Liver (tissue), 8 donors: ENCODE measurements at regions not wholly inside any gene's neighbourhood (a gene's known extent, or its start where the extent isn't known, plus 50 kb on each side); places are given as distances from the start of the nearest gene placed in this dataset.
"Not testable (repeated sequence)": the region's sequence is repeated elsewhere in the genome, so short reads cannot be mapped to it uniquely, and the experiment has no call there.

ENCODE experiments used
- DNase-seq: peaks from one replicate; pipeline ENCODE4 v3.0.0-alpha.2; 2017; ENCODE audit warnings: low spot score
- H3K27ac ChIP-seq, 2 donors: one replicate each; pipeline ENCODE4 v1.7.0; 2013; ENCODE audit warnings: inconsistent platforms in 2 of 2, low read length in 2 of 2, control low read depth in 1 of 2, low read depth in 1 of 2, mild to moderate bottlenecking in 1 of 2
- H3K27me3 ChIP-seq, 4 donors: one replicate each; pipeline versions ENCODE4 v1.6.1 to v1.7.0; 2013; ENCODE audit warnings: low read length in 3 of 4, inconsistent platforms in 1 of 4, mild to moderate bottlenecking in 1 of 4, moderate library complexity in 1 of 4; ENCODE audit not compliant: control insufficient read depth in 4 of 4, insufficient read depth in 4 of 4
- H3K36me3 ChIP-seq, 4 donors: one replicate each; pipeline versions ENCODE4 v1.6.1 to v1.7.0; 2013; ENCODE audit warnings: low read length in 3 of 4, mild to moderate bottlenecking in 3 of 4, low read depth in 1 of 4, moderate library complexity in 1 of 4; ENCODE audit not compliant: control insufficient read depth in 4 of 4, insufficient read depth in 3 of 4
- H3K4me1 ChIP-seq, 4 donors: one replicate each; pipeline versions ENCODE4 v1.6.1 to v1.7.0; 2013; ENCODE audit warnings: low read length in 3 of 4, mild to moderate bottlenecking in 3 of 4, moderate library complexity in 1 of 4; ENCODE audit not compliant: control insufficient read depth in 4 of 4, insufficient read depth in 4 of 4
- H3K4me3 ChIP-seq, 3 donors: one replicate each; pipeline versions ENCODE4 v1.6.1 to v1.7.0; 2013; ENCODE audit warnings: low read length in 3 of 3, control low read depth in 1 of 3, low read depth in 1 of 3, mild to moderate bottlenecking in 1 of 3
- H3K9ac ChIP-seq, 2 donors: one replicate each; pipeline ENCODE4 v1.7.0; 2013; ENCODE audit warnings: low read length in 2 of 2, mild to moderate bottlenecking in 2 of 2, moderate library complexity in 2 of 2, control low read depth in 1 of 2, low read depth in 1 of 2
- H3K9me3 ChIP-seq, 4 donors: one replicate each; pipeline versions ENCODE4 v1.6.1 to v1.7.0; 2013; ENCODE audit warnings: low read length in 3 of 4; ENCODE audit not compliant: control insufficient read depth in 4 of 4
- EGR1 ChIP-seq, 2 donors: IDR thresholded peaks; 2 replicates each; pipeline ENCODE4 v1.6.1; 2016 to 2018; ENCODE audit warnings: antibody characterized with exemption in 2 of 2, low read depth in 2 of 2
- FOXA1 ChIP-seq: IDR thresholded peaks from 2 replicates; pipeline ENCODE4 v1.6.1; 2016; ENCODE audit warnings: antibody characterized with exemption
- FOXA2 ChIP-seq: IDR thresholded peaks from 2 replicates; pipeline ENCODE4 v1.6.1; 2016; ENCODE audit warnings: antibody characterized with exemption
- GABPA ChIP-seq, 2 donors: IDR thresholded peaks in 1 of 2; conservative IDR thresholded peaks in 1 of 2; 2 replicates each; pipeline ENCODE4 v1.6.1; 2016; ENCODE audit warnings: antibody characterized with exemption in 2 of 2, mild to moderate bottlenecking in 1 of 2, moderate library complexity in 1 of 2
- HNF4A ChIP-seq, 2 donors: conservative IDR thresholded peaks; 2 replicates each; pipeline ENCODE4 v1.6.1; 2016; ENCODE audit warnings: antibody characterized with exemption in 2 of 2, mild to moderate bottlenecking in 2 of 2
- HNF4G ChIP-seq: IDR thresholded peaks from 2 replicates; pipeline ENCODE4 v1.6.1; 2016; ENCODE audit warnings: antibody characterized with exemption
- JUND ChIP-seq, 2 donors: IDR thresholded peaks; 2 replicates each; pipeline ENCODE4 v1.6.1; 2016; ENCODE audit warnings: antibody characterized with exemption in 2 of 2
- NR2F2 ChIP-seq: IDR thresholded peaks from 2 replicates; pipeline ENCODE4 v1.6.1; 2016; ENCODE audit warnings: antibody characterized with exemption
- RAD21 ChIP-seq, 2 donors: IDR thresholded peaks; 2 replicates each; pipeline ENCODE4 v1.6.1; 2016; ENCODE audit warnings: antibody characterized with exemption in 2 of 2, mild to moderate bottlenecking in 2 of 2
- RXRA ChIP-seq, 2 donors: IDR thresholded peaks; 2 replicates each; pipeline ENCODE4 v1.6.1; 2017 to 2018; ENCODE audit warnings: antibody characterized with exemption in 2 of 2, mild to moderate bottlenecking in 1 of 2
- SP1 ChIP-seq: IDR thresholded peaks from 2 replicates; pipeline ENCODE4 v1.6.1; 2018; ENCODE audit warnings: antibody characterized with exemption, mild to moderate bottlenecking
- TAF1 ChIP-seq: conservative IDR thresholded peaks from 2 replicates; pipeline ENCODE4 v1.6.1; 2016; ENCODE audit warnings: antibody characterized with exemption, mild to moderate bottlenecking
- YY1 ChIP-seq: IDR thresholded peaks from 2 replicates; pipeline ENCODE4 v1.6.1; 2016; ENCODE audit warnings: antibody characterized with exemption, mild to moderate bottlenecking
- whole genome bisulfite sequencing: extraction: QIAGEN DNeasy Blood & Tissue Kit; methylation state at CpG from one replicate; pipeline ENCODE4 v1.1.7; 2013; 5-methylcytosine and 5-hydroxymethylcytosine counted together
- TF ChIP-seq, protein P1 (sequence below): IDR thresholded peaks from 2 replicates; pipeline ENCODE4 v1.6.1; 2016; ENCODE audit warnings: antibody characterized with exemption
- TF ChIP-seq, protein P2 (sequence below): IDR thresholded peaks from 2 replicates; pipeline ENCODE4 v1.6.1; 2016; ENCODE audit warnings: antibody characterized with exemption, mild to moderate bottlenecking
- TF ChIP-seq, protein P3 (sequence below): fragments of 150-350 bp; IDR thresholded peaks from 2 replicates; pipeline ENCODE4 v1.5.1; 2017; ENCODE audit warnings: improper control_type of control experiment, low read depth, low read length; ENCODE audit not compliant: missing input control
- TF ChIP-seq, protein P4 (sequence below): IDR thresholded peaks from 2 replicates; pipeline ENCODE4 v1.6.1; 2016; ENCODE audit warnings: antibody characterized with exemption
- donor health status: healthy.
- donor health status: healthy.
- donor health status: healthy.
- donor health status: healthy.
- donor health status: healthy.

DNA sequence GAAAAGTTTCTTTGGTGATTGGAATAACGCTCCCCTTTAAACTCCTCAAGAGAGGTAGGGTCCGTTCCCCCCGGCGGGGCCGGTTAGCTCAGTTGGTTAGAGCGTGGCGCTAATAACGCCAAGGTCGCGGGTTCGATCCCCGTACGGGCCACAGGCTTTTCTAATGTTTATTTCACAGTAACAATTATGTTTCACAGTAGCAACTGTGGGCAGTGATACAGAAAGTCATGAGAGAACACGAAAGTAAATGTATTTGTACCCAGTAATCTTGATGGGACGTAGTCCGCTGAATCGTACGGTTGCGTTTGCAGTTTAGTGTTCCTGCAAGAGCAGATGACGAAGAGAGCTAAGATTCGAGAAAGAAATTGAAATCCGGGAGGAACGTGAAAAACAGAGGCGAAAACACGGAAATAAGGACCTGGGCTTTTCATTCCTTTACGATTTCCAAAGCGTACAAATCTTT lies 505.5 kb downstream of the PRIM2 start:
- peaks cover 0 to 2% (median 0%) of the 10 kb centered on the region in 4 donors for H3K4me1 ChIP-seq
- no peak overlapping the region for H3K9ac ChIP-seq
- no peak for DNase-seq
- TF ChIP-seq, protein P1, sequence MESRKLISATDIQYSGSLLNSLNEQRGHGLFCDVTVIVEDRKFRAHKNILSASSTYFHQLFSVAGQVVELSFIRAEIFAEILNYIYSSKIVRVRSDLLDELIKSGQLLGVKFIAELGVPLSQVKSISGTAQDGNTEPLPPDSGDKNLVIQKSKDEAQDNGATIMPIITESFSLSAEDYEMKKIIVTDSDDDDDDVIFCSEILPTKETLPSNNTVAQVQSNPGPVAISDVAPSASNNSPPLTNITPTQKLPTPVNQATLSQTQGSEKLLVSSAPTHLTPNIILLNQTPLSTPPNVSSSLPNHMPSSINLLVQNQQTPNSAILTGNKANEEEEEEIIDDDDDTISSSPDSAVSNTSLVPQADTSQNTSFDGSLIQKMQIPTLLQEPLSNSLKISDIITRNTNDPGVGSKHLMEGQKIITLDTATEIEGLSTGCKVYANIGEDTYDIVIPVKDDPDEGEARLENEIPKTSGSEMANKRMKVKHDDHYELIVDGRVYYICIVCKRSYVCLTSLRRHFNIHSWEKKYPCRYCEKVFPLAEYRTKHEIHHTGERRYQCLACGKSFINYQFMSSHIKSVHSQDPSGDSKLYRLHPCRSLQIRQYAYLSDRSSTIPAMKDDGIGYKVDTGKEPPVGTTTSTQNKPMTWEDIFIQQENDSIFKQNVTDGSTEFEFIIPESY, result no peak
- no peak for TF ChIP-seq GABPA (IDR thresholded peaks at IDR 0.05 in 1 of 2, conservative IDR thresholded peaks at IDR 0.05 in 1 of 2)
- TF ChIP-seq YY1, result no peak
- TF ChIP-seq, protein P2, sequence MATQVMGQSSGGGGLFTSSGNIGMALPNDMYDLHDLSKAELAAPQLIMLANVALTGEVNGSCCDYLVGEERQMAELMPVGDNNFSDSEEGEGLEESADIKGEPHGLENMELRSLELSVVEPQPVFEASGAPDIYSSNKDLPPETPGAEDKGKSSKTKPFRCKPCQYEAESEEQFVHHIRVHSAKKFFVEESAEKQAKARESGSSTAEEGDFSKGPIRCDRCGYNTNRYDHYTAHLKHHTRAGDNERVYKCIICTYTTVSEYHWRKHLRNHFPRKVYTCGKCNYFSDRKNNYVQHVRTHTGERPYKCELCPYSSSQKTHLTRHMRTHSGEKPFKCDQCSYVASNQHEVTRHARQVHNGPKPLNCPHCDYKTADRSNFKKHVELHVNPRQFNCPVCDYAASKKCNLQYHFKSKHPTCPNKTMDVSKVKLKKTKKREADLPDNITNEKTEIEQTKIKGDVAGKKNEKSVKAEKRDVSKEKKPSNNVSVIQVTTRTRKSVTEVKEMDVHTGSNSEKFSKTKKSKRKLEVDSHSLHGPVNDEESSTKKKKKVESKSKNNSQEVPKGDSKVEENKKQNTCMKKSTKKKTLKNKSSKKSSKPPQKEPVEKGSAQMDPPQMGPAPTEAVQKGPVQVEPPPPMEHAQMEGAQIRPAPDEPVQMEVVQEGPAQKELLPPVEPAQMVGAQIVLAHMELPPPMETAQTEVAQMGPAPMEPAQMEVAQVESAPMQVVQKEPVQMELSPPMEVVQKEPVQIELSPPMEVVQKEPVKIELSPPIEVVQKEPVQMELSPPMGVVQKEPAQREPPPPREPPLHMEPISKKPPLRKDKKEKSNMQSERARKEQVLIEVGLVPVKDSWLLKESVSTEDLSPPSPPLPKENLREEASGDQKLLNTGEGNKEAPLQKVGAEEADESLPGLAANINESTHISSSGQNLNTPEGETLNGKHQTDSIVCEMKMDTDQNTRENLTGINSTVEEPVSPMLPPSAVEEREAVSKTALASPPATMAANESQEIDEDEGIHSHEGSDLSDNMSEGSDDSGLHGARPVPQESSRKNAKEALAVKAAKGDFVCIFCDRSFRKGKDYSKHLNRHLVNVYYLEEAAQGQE, result no peak
- TF ChIP-seq SP1, result no peak
- no peak for TF ChIP-seq FOXA1
- TF ChIP-seq HNF4A (conservative IDR thresholded peaks at IDR 0.05), result no peak
- TF ChIP-seq RAD21 (IDR thresholded peaks at IDR 0.05), result no peak
- TF ChIP-seq RXRA (IDR thresholded peaks at IDR 0.05), result no peak
- TF ChIP-seq, protein P3, sequence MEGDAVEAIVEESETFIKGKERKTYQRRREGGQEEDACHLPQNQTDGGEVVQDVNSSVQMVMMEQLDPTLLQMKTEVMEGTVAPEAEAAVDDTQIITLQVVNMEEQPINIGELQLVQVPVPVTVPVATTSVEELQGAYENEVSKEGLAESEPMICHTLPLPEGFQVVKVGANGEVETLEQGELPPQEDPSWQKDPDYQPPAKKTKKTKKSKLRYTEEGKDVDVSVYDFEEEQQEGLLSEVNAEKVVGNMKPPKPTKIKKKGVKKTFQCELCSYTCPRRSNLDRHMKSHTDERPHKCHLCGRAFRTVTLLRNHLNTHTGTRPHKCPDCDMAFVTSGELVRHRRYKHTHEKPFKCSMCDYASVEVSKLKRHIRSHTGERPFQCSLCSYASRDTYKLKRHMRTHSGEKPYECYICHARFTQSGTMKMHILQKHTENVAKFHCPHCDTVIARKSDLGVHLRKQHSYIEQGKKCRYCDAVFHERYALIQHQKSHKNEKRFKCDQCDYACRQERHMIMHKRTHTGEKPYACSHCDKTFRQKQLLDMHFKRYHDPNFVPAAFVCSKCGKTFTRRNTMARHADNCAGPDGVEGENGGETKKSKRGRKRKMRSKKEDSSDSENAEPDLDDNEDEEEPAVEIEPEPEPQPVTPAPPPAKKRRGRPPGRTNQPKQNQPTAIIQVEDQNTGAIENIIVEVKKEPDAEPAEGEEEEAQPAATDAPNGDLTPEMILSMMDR, result no peak
- TF ChIP-seq HNF4G, result no peak
- no peak for TF ChIP-seq JUND (IDR thresholded peaks at IDR 0.05)
- TF ChIP-seq EGR1 (IDR thresholded peaks at IDR 0.05; ENCODE audit: low read depth in 2 of 2), result no peak
- TF ChIP-seq, protein P4, sequence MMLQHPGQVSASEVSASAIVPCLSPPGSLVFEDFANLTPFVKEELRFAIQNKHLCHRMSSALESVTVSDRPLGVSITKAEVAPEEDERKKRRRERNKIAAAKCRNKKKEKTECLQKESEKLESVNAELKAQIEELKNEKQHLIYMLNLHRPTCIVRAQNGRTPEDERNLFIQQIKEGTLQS, result no peak
- no peak for TF ChIP-seq NR2F2
- TF ChIP-seq FOXA2, result no peak
- TF ChIP-seq TAF1, result no peak
- H3K36me3 ChIP-seq, result no peaks in the 10 kb centered on the region
- 10% methylated on average over 27 of the region's 27 CpGs for WGBS
- no peak overlapping the region for H3K27ac ChIP-seq
- H3K4me3 ChIP-seq, result no peak overlapping the region
- peaks cover 0 to 3% (median 0%) of the 10 kb centered on the region in 4 donors for H3K9me3 ChIP-seq
- no peaks in the 10 kb centered on the region for H3K27me3 ChIP-seq

DNA sequence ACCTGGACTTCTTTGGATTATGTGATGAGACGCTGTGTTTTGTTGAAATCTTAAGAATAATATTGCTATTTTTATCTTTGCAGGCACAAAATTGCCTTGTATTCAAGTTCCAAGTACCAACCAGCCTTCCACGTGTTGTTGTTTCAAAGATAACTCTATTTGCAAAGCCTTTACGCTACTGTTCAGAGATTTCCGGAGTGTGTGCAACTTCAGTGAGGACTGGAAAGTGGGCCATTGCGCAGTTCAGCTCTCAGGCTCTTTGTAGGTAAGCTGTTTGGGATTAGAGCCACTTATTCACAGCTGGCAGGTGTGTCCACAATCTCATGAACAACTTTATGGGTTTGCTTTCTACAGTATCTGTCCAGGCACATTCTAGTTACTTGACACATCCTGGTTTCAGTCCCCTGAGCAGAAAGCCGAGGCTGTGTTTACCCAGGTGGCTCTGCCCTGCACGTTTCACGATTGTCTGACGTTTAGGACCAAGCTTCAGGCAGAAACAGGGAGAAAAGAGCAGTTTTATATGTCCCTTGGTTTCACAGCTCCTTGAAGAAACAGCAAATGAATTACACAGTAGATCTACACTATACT lies 520.3 kb downstream of the PRIM2 start:
- not testable (repeated sequence) for H3K9me3 ChIP-seq, H3K4me3 ChIP-seq, DNase-seq, H3K27ac ChIP-seq, H3K27me3 ChIP-seq, H3K9ac ChIP-seq, H3K36me3 ChIP-seq, H3K4me1 ChIP-seq
- WGBS, result 50% methylated on average over 9 of the region's 9 CpGs

DNA sequence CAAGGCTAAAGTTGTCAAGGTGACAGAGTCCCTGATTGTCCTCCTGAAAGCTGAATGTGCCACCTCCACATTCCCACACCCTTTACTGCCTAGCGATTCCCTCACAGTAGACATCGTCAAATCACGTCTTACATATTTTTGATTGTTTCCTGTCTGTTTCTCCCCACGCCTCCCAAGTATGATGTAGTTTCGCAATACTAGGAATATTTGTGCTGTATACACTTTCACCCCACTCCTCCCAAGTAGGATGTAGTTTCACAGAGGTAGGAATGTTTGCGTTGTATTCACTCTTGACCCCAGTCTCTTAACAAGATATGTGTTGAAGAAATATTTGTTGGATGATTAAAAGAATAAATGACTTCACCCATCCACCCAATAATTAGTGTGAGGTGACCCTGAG lies 524.1 kb downstream of the PRIM2 start:
- 79% methylated on average over 6 of the region's 6 CpGs for WGBS
- DNase-seq, result not testable (repeated sequence)

DNA sequence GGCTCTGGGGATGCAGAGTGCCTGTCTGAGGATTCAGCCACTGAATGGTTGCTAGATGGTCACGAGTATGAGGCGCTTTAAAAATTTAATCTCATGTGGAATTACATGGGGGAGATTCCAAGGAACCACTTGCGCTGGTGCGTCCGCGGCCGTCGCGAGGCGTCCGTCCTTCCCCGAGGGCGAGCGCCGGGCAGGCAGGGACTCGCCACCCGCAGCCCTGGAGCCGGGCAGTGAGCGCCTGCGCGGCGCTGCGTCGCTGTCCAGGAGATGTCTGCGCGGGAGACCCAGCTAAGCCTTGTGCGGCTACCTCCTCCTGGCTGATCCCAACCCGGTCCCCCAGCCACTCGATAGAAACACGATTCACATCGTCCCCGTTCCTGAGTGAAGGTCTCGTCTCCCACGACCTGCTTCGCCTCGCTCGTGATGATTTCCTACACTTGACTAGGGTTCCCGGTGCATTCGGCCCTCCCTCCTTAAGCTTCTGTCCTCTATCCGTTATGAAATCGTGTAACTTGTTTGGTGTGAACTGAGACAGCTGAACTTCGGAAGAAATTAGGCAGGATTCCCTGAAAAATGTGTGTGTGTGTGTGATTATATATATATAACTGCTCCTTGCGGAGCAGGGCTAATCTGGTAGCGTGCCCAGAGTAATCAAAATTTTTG lies 536.4 kb downstream of the PRIM2 start:
- not testable (repeated sequence) for H3K4me3 ChIP-seq, H3K9me3 ChIP-seq, DNase-seq, H3K9ac ChIP-seq, H3K36me3 ChIP-seq, H3K4me1 ChIP-seq, H3K27ac ChIP-seq, H3K27me3 ChIP-seq
- WGBS, result 7% methylated on average over 32 of the region's 44 CpGs

More for the DNA sequence above, 524.1 kb downstream of the PRIM2 start:
- not testable (repeated sequence) for H3K27ac ChIP-seq, H3K27me3 ChIP-seq, H3K36me3 ChIP-seq, H3K9me3 ChIP-seq, H3K4me1 ChIP-seq, H3K9ac ChIP-seq, H3K4me3 ChIP-seq
